ENCODE measurements at regions not wholly inside any gene's neighbourhood (a gene's known extent, or its start where the extent isn't known, plus 50 kb on each side); places are given as distances from the start of the nearest gene placed in this dataset.

- TF ChIP-seq, protein P1, sequence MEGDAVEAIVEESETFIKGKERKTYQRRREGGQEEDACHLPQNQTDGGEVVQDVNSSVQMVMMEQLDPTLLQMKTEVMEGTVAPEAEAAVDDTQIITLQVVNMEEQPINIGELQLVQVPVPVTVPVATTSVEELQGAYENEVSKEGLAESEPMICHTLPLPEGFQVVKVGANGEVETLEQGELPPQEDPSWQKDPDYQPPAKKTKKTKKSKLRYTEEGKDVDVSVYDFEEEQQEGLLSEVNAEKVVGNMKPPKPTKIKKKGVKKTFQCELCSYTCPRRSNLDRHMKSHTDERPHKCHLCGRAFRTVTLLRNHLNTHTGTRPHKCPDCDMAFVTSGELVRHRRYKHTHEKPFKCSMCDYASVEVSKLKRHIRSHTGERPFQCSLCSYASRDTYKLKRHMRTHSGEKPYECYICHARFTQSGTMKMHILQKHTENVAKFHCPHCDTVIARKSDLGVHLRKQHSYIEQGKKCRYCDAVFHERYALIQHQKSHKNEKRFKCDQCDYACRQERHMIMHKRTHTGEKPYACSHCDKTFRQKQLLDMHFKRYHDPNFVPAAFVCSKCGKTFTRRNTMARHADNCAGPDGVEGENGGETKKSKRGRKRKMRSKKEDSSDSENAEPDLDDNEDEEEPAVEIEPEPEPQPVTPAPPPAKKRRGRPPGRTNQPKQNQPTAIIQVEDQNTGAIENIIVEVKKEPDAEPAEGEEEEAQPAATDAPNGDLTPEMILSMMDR (IDR thresholded peaks at IDR 0.05; ENCODE audit: low read length) = no peak
- TF ChIP-seq EZH2 (optimal IDR thresholded peaks at IDR 0.05; ENCODE audit: low read depth, low read length) (no peak), EZH2phosphoT487 (IDR thresholded peaks at IDR 0.05; ENCODE audit: low read length) (no peak)
- no peak overlapping the region for H3K4me2 ChIP-seq (ENCODE audit: low read depth, low read length)
- no peaks in the 10 kb centered on the region for H3K27me3 ChIP-seq (replicated peaks; ENCODE audit: insufficient read depth, low read length)
Observed at GRCh38 chr18:55857409-55857808, 269.4 kb upstream of the TCF4 start.

DNA sequence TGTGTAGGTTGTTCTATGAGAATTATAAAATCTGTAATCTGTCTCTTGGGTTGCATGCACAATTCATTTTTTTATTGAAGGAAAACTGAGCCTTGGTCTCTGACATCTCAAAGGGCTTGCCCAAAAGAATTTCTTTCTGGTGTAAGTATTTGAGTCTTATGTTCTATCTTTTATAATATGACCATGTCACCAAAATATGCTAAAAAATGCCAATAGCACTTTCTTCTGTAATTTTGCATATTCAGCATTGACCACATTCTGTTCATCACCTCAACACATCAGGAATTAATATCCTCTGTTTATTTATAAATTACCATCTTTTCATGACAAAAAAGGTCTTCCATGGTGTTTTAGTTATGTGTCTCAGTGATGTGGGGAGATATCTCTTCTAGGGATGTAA lies 268.7 kb upstream of the TCF4 start:
- Histone ChIP-seq H4K20me1 (ENCODE audit: insufficient read depth, low read length) (no peaks in the 10 kb centered on the region), H3K4me1 (ENCODE audit: low read length) (no peaks in the 10 kb centered on the region), H3K27ac (ENCODE audit: low read length) (no peak overlapping the region), H2AFZ (ENCODE audit: low read length) (no peak overlapping the region), H3K27me3 (replicated peaks; ENCODE audit: insufficient read depth, low read length) (no peaks in the 10 kb centered on the region), H3K9me3 (replicated peaks; ENCODE audit: insufficient read depth, low read length) (no peaks in the 10 kb centered on the region), H3F3A (ENCODE audit: insufficient read depth, low read length) (no peaks in the 10 kb centered on the region), H3K4me2 (ENCODE audit: low read depth, low read length) (no peak overlapping the region), H3K9ac (ENCODE audit: low read length) (no peak overlapping the region), H3K36me3 (replicated peaks; ENCODE audit: insufficient read depth, low read length) (no peaks in the 10 kb centered on the region), H3K9me2 (replicated peaks; ENCODE audit: insufficient read depth, low read length) (no peaks in the 10 kb centered on the region), H3K4me3 (ENCODE audit: low read length) (no peak overlapping the region), H3K79me2 (ENCODE audit: low read length) (no peaks in the 10 kb centered on the region)
- DNase-seq = no peak
- TF ChIP-seq EZH2 (optimal IDR thresholded peaks at IDR 0.05; ENCODE audit: low read depth, low read length) (no peak), EZH2phosphoT487 (IDR thresholded peaks at IDR 0.05; ENCODE audit: low read length) (no peak)
- TF ChIP-seq, protein P1 (IDR thresholded peaks at IDR 0.05; ENCODE audit: low read length) = no peak

More at GRCh38 chr18:55857409-55857808, 269.4 kb upstream of the TCF4 start:
- Histone ChIP-seq H3K79me2 (ENCODE audit: low read length) (no peaks in the 10 kb centered on the region), H3K27ac (ENCODE audit: low read length) (no peak overlapping the region), H3K4me3 (ENCODE audit: low read length) (no peak overlapping the region), H3K36me3 (replicated peaks; ENCODE audit: insufficient read depth, low read length) (no peaks in the 10 kb centered on the region), H3K9me2 (replicated peaks; ENCODE audit: insufficient read depth, low read length) (no peaks in the 10 kb centered on the region), H2AFZ (ENCODE audit: low read length) (no peak overlapping the region), H3K9ac (ENCODE audit: low read length) (no peak overlapping the region), H3K4me1 (ENCODE audit: low read length) (no peaks in the 10 kb centered on the region), H4K20me1 (ENCODE audit: insufficient read depth, low read length) (no peaks in the 10 kb centered on the region), H3F3A (ENCODE audit: insufficient read depth, low read length) (no peaks in the 10 kb centered on the region), H3K9me3 (replicated peaks; ENCODE audit: insufficient read depth, low read length) (no peaks in the 10 kb centered on the region)
- DNase-seq = no peak

GRCh38 chr18:55856229-55856628 lies 268.2 kb upstream of the TCF4 start:
- H3F3A ChIP-seq (ENCODE audit: insufficient read depth, low read length) = no peaks in the 10 kb centered on the region
- H3K36me3 ChIP-seq (replicated peaks; ENCODE audit: insufficient read depth, low read length) = no peaks in the 10 kb centered on the region
- no peaks in the 10 kb centered on the region for H3K9me2 ChIP-seq (replicated peaks; ENCODE audit: insufficient read depth, low read length)
- H4K20me1 ChIP-seq (ENCODE audit: insufficient read depth, low read length) = no peaks in the 10 kb centered on the region
- H3K4me1 ChIP-seq (ENCODE audit: low read length) = no peaks in the 10 kb centered on the region
- H2AFZ ChIP-seq (ENCODE audit: low read length) = no peak overlapping the region
- H3K4me2 ChIP-seq (ENCODE audit: low read depth, low read length) = no peak overlapping the region
- no peak overlapping the region for H3K4me3 ChIP-seq (ENCODE audit: low read length)
- H3K79me2 ChIP-seq (ENCODE audit: low read length) = no peaks in the 10 kb centered on the region
- H3K9ac ChIP-seq (ENCODE audit: low read length) = no peak overlapping the region
- no peak for DNase-seq
- no peak overlapping the region for H3K27ac ChIP-seq (ENCODE audit: low read length)
- H3K9me3 ChIP-seq (replicated peaks; ENCODE audit: insufficient read depth, low read length) = no peaks in the 10 kb centered on the region
- TF ChIP-seq EZH2 (optimal IDR thresholded peaks at IDR 0.05; ENCODE audit: low read depth, low read length) (no peak), EZH2phosphoT487 (IDR thresholded peaks at IDR 0.05; ENCODE audit: low read length) (no peak)
- TF ChIP-seq, protein P1 (IDR thresholded peaks at IDR 0.05; ENCODE audit: low read length) = no peak
- no peaks in the 10 kb centered on the region for H3K27me3 ChIP-seq (replicated peaks; ENCODE audit: insufficient read depth, low read length)

All from MM.1S (cell line).